Type B pancreatic cell (in vitro differentiated cells): ENCODE measurements at regions not wholly inside any gene's neighbourhood (a gene's known extent, or its start where the extent isn't known, plus 50 kb on each side); places are given as distances from the start of the nearest gene placed in this dataset.
A peak's percentile ranks its signal among the peaks of the same experiment; 100 is the strongest.
"Not testable (repeated sequence)": the region's sequence is repeated elsewhere in the genome, so short reads cannot be mapped to it uniquely, and the experiment has no call there.

ENCODE experiments used
- DNase-seq: peaks from one replicate; pipeline ENCODE4 v3.0.0; 2021; ENCODE audit warnings: mixed read lengths; ENCODE audit not compliant: unreplicated experiment; ENCODE audit errors: extremely low spot score
- H3K27ac Mint-ChIP-seq: 2 replicates; pipeline ENCODE4 v1.8.0; 2021; ENCODE audit warnings: mild to moderate bottlenecking, mixed read lengths
- H3K27me3 Mint-ChIP-seq: 2 replicates; pipeline ENCODE4 v1.8.0; 2021; ENCODE audit warnings: mixed read lengths
- H3K36me3 Mint-ChIP-seq: 2 replicates; pipeline ENCODE4 v1.8.0; 2021; ENCODE audit warnings: mixed read lengths
- H3K4me1 Mint-ChIP-seq: one replicate; pipeline ENCODE4 v1.8.0; 2021; ENCODE audit warnings: mixed read lengths; ENCODE audit not compliant: unreplicated experiment
- H3K4me3 Mint-ChIP-seq: 2 replicates; pipeline ENCODE4 v1.8.0; 2021; ENCODE audit warnings: mild to moderate bottlenecking, mixed read lengths
- H3K9me3 Mint-ChIP-seq: 2 replicates; pipeline ENCODE4 v1.8.0; 2021; ENCODE audit warnings: mixed read lengths
- TF ChIP-seq, protein P1 (sequence below): fragments of 200-600 bp; sonication (generic); conservative IDR thresholded peaks from 2 replicates; pipeline ENCODE4 v1.5.0; 2021; ENCODE audit warnings: antibody characterized with exemption, mild to moderate bottlenecking

DNA sequence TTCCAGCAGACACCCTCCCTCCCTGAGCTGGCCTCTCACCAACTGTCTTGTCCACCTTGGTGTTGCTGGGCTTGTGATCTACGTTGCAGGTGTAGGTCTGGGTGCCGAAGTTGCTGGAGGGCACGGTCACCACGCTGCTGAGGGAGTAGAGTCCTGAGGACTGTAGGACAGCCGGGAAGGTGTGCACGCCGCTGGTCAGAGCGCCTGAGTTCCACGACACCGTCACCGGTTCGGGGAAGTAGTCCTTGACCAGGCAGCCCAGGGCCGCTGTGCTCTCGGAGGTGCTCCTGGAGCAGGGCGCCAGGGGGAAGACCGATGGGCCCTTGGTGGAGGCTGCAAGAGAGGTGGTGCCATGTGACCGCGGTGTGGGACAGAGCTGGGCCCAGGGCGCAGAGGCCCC, 118.1 kb downstream of the TMEM121 start:
- peak; percentile 65 for DNase-seq
- H3K4me3 Mint-ChIP-seq, H3K4me1 Mint-ChIP-seq, H3K27me3 Mint-ChIP-seq, H3K9me3 Mint-ChIP-seq, H3K27ac Mint-ChIP-seq, H3K36me3 Mint-ChIP-seq: not testable (repeated sequence)

DNA sequence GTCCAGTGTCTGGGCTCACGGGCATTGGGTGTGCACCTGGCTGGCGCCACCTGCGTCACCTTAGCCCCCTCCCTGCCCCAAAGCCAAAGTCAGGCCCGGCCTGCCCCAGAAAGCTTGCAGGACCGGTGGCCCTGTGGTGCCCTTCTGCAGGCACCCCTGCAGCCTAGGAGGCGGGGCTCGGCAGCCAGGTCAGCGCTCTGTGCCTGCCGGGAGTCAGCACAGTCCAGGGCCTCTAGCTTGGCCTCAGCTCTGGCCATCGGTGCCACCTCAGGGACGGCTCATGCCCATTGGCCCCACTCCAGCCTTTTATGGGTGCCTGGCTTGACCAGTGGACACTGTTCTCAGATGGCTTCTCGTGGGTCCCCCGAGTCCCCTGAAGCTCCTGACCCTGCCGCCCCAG, 118.5 kb downstream of the TMEM121 start:
- not testable (repeated sequence) for H3K36me3 Mint-ChIP-seq, H3K27ac Mint-ChIP-seq, H3K27me3 Mint-ChIP-seq, DNase-seq, H3K4me3 Mint-ChIP-seq, H3K9me3 Mint-ChIP-seq, H3K4me1 Mint-ChIP-seq

DNA sequence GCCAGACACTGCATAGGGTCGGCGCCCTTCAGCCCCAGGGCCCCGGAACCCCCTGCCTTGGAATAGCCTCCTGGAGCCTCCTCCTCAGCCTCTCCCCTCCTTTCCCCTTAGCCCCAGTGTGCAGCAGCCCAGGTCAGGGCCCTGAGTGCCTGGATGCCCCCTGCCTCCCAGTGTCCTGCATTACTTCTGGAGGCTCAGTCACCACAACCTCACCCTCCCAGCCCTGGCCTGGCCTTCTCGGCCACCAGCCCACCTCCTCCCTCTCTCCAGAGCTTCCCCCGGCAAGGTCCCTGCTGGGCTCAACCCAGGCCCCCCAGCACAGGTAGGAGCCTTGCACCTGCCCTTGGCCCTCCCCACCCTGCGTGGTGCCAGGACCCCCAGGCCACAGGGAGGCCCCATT, 119.0 kb downstream of the TMEM121 start:
- H3K4me3 Mint-ChIP-seq, H3K4me1 Mint-ChIP-seq, H3K36me3 Mint-ChIP-seq, H3K27ac Mint-ChIP-seq, H3K27me3 Mint-ChIP-seq, DNase-seq, H3K9me3 Mint-ChIP-seq: not testable (repeated sequence)

DNA sequence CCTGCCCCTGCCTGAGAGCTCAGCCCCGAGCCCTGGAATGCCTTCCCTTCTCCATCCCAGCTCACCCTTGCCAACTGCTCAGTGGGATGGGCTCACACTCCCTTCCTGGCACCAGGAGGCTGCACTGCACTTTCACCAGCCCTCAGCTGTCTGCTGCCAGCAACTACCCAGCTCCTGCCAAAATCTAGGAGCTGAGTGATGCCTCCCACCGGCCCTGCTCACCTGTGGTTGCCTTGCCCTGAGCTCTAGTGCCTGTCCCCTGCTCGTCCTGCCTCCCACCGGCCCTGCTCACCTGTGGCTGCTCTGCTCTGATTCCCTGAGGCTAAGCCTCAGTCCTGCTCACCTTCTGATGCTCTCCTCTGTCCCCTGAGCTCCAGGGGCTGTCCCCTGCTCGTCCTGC, 119.8 kb downstream of the TMEM121 start:
- TF ChIP-seq, protein P1, sequence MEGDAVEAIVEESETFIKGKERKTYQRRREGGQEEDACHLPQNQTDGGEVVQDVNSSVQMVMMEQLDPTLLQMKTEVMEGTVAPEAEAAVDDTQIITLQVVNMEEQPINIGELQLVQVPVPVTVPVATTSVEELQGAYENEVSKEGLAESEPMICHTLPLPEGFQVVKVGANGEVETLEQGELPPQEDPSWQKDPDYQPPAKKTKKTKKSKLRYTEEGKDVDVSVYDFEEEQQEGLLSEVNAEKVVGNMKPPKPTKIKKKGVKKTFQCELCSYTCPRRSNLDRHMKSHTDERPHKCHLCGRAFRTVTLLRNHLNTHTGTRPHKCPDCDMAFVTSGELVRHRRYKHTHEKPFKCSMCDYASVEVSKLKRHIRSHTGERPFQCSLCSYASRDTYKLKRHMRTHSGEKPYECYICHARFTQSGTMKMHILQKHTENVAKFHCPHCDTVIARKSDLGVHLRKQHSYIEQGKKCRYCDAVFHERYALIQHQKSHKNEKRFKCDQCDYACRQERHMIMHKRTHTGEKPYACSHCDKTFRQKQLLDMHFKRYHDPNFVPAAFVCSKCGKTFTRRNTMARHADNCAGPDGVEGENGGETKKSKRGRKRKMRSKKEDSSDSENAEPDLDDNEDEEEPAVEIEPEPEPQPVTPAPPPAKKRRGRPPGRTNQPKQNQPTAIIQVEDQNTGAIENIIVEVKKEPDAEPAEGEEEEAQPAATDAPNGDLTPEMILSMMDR, result no peak
- no peak for DNase-seq
- Mint-ChIP-seq H3K27ac (no peak overlapping the region), H3K27me3 (no peaks in the 10 kb centered on the region), H3K9me3 (no peaks in the 10 kb centered on the region), H3K4me1 (no peaks in the 10 kb centered on the region), H3K4me3 (no peak overlapping the region), H3K36me3 (no peaks in the 10 kb centered on the region)

DNA sequence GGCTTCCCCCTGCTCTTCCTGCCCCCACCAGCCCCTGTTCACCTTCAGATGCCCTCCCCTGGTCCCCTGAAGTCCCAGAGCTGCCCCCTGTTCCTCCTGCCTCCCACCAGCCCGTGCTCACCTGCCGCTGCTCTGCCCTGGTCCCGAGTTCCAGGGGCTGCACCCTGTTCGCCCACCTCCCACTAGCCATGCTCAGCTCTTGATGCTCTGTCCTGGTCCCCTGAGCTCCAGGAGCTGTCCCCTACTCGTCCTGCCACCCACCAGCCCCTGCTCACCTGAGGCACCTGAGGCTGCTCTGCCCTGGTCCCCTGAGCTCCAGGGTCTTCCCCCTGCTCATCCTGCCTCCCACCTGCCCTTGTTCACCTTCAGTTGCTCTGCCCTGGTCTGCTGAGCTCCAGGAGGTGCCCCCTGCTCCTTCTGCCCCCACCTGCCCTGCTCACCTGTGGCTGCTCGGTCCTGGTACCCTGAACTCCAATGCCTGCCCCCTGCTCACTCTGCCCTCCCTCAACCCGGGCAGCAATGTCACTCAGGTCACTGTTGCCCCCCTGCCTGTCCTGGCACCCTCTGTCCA, 120.4 kb downstream of the TMEM121 start:
- H3K36me3 Mint-ChIP-seq, H3K9me3 Mint-ChIP-seq, H3K27ac Mint-ChIP-seq, H3K4me3 Mint-ChIP-seq, H3K4me1 Mint-ChIP-seq, H3K27me3 Mint-ChIP-seq, DNase-seq: not testable (repeated sequence)

DNA sequence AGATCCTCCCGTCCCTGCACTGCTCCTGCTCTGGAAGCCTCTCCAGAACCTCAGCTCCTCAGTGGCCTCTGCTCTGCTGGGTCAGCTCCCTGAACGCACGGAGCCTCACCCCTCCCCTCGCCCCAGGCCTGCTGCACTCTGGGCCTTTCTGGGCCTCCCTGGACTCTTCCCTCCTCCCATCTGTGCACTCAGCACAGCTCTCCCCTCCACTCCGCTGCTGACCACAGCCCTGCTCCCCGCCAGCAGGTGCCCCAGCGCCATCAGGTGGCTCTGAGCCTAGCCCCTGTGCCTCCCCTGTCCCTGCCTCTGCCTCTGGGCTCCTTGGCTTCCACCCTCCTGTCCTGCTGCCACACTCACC, 121.0 kb downstream of the TMEM121 start:
- not testable (repeated sequence) for H3K9me3 Mint-ChIP-seq, DNase-seq, H3K4me3 Mint-ChIP-seq, H3K36me3 Mint-ChIP-seq, H3K27ac Mint-ChIP-seq, H3K4me1 Mint-ChIP-seq, H3K27me3 Mint-ChIP-seq

DNA sequence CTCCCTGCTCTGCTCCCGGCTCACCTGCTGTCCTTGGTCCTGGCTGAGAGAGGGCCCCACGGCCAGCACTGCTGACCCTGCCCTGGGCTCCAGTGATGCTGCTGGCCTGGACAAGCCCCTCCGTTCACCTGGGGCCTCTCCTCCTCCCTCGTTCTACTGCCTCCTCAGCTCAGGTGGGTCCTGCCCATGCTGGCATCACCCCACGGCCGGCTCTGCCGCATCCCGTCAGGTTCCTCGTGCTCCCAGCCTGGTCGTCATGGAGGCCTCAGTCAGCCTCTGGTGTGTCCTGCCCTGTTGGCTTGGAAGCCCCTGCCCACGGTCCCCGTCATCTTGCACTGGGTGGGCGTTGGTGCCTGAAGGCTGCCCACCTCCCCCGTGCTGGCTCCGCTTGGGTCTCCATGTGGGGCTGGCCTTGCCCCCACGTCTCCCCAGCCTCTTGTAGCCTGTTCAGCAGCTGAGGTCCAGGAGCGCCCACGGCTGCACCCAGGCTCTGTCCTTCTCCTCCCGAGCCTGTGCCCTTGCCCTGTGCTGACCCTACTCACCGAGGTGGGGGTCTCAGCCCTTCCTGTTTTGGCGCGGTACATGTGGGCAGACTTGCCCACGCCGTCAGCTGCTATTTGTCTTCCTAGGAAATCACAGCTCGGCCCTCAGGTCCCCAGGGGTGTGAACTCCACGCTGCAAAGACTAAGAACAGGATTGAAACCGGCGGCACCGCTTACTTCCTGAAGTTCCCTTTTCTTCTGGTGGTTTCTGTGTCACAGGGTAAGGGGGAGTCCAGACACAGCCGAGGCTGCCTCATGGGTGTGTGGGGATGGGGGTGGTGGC, 121.6 kb downstream of the TMEM121 start:
- H3K4me3 Mint-ChIP-seq, result no peak overlapping the region
- no peaks in the 10 kb centered on the region for H3K4me1 Mint-ChIP-seq
- H3K27me3 Mint-ChIP-seq, result no peaks in the 10 kb centered on the region
- H3K9me3 Mint-ChIP-seq, result no peaks in the 10 kb centered on the region
- H3K27ac Mint-ChIP-seq, result no peak overlapping the region
- no peaks in the 10 kb centered on the region for H3K36me3 Mint-ChIP-seq
- TF ChIP-seq, protein P1, result no peak
- no peak for DNase-seq

DNA sequence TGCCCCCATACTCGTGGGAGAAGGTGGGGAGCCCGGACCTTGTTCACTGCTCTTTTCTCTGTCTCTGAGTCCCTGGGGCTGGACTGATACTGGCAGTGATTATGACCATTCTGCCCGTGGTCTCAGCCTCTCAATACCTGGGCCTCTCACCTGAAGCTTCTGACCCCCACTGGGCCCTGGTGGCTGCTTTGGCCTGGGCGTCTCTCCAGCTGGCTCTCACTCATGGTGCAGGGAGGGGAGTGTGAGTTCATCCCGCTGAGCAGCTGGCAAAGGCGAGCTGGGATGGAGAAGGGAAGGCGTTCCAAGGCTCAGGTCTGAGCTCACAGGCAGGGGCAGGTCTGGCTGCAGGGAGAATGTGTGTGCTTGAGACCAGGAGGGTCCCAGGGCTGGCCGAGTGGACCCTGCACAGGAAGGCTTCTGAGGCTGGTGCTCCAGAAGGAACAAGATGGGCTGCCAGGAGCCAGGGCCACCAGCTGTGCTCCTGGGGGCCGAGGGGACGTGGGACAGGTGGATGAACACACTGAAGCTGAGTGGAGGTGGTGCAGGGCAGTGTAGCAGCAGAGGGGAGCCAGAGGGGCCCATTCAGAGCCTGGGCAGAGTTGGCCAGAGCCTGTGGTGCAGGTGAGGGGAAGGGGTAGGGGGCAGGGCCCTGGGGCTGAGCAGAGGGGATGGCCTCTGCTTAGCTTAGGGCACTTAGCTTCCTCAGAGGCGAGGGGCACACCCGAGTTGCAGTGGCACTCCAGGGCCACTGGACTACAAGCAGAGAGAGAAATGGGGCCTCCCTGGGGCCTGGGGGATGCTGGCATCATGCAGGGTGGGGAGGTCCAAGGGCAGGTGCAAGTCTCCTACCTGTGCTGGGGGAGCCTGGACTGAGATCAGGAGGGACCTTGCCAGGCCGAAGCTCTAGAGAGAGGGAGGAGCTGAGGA, 122.5 kb downstream of the TMEM121 start:
- not testable (repeated sequence) for H3K27ac Mint-ChIP-seq, H3K36me3 Mint-ChIP-seq, H3K27me3 Mint-ChIP-seq, H3K9me3 Mint-ChIP-seq, DNase-seq, H3K4me1 Mint-ChIP-seq, H3K4me3 Mint-ChIP-seq

DNA sequence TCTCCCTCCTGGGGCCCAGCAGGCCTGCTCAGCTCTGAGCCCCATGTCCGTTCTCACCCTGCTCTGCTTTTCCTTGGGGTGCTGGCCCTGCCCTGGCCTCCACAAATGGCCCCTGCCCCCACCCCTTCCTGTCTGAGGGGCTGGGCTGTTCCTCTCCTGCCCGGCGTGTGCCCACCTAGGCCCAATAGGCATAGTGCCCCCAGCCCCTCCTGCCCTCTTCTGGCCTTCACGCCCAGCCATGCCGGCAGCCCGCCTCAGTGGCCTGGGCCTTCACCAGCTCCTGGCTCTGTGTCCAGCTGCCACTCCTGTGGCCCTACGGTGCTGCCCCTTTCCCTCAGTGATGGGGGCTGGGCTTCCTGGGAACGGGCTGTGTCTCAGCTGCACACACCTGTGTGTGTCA, 125.9 kb downstream of the TMEM121 start:
- H3K36me3 Mint-ChIP-seq, H3K27me3 Mint-ChIP-seq, H3K4me1 Mint-ChIP-seq, H3K9me3 Mint-ChIP-seq, DNase-seq, H3K4me3 Mint-ChIP-seq, H3K27ac Mint-ChIP-seq: not testable (repeated sequence)

DNA sequence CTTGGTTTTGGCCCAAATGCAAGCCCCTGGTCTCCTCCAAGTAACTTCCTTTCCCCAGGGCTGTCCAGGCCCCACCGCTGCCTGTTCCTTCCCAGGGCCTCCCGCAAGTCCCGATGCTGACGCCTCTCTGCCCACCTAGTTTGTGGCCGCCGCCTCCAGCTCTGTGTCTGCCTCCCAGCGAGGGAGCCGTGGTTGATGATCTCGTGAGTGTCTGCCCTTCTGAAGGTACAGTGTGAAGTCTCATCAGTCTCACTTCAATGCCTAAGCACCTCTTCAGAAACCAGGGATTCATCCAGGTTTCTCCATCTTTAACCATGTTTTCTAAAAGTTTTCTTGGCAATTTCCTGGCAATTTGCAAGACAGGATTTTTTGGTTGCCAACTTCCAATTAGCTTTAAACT, 127.5 kb downstream of the TMEM121 start:
- H3K4me1 Mint-ChIP-seq, H3K9me3 Mint-ChIP-seq, H3K27ac Mint-ChIP-seq, H3K27me3 Mint-ChIP-seq, H3K36me3 Mint-ChIP-seq, DNase-seq, H3K4me3 Mint-ChIP-seq: not testable (repeated sequence)

DNA sequence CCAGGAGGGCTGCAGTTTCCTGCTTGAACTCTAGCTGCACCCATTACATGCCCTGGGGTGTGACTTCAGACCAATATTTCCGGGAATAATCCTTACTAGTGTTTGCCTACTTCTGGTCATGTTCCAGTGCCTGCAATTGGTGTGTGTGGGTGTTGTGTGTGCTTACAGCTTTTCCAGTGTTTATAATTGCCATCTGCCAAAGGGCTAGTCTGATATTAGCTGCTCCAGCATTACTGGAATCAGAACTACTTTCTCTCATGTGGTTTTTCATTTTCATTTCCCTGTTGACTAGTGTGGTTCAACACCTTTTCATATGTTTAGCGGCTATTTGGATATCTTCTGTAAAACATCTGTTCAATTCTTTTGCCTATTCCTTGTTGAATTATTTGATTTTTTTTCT, 132.9 kb downstream of the TMEM121 start:
- H3K27ac Mint-ChIP-seq, H3K4me3 Mint-ChIP-seq, H3K27me3 Mint-ChIP-seq, H3K4me1 Mint-ChIP-seq, DNase-seq: not testable (repeated sequence)
- Mint-ChIP-seq H3K9me3 (peaks cover 18% of the 10 kb centered on the region), H3K36me3 (peaks cover 12% of the 10 kb centered on the region)
